ENCODE measurements at regions not wholly inside any gene's neighbourhood (a gene's known extent, or its start where the extent isn't known, plus 50 kb on each side); places are given as distances from the start of the nearest gene placed in this dataset.
"Not testable (repeated sequence)": the region's sequence is repeated elsewhere in the genome, so short reads cannot be mapped to it uniquely, and the experiment has no call there.

GRCh38 chr3:5699313-5699712 lies 511.8 kb downstream of the EDEM1 start:
- CTCF ChIA-PET: no interaction called here
- H3K27ac ChIP-seq: no peak overlapping the region
- WGBS (ENCODE audit: missing lambda C conversion rate): 30% methylated on average over 6 of the region's 6 CpGs
- TF ChIP-seq EHMT2 (IDR thresholded peaks at IDR 0.05; ENCODE audit: low read depth) (no peak), RNF2 (IDR thresholded peaks at IDR 0.05; ENCODE audit: borderline replicate concordance, low read depth) (no peak), NR3C1 (IDR thresholded peaks at IDR 0.05) (no peak)
- FAIRE-seq (no peak), DNase-seq (ENCODE audit: low read depth in 1 of 2, low spot score in 1 of 2) (no peak), ATAC-seq (no peak)
- no peaks in the 10 kb centered on the region for H3K4me1 ChIP-seq
- H3K4me3 ChIP-seq: no peak overlapping the region
- no peaks in the 10 kb centered on the region for H3K9me3 ChIP-seq
- H3K4me2 ChIP-seq: no peak overlapping the region
- POLR2A ChIA-PET: no interaction called here

- no peaks in the 10 kb centered on the region for H3K9me3 ChIP-seq
- WGBS (ENCODE audit: missing lambda C conversion rate): 29% methylated on average over 2 of the region's 2 CpGs
- FAIRE-seq (no peak), ATAC-seq (no peak), DNase-seq (ENCODE audit: low read depth in 1 of 2, low spot score in 1 of 2) (no peak)
- no peak overlapping the region for H3K4me3 ChIP-seq
- POLR2A ChIA-PET: no interaction called here
- no peak overlapping the region for H3K4me2 ChIP-seq
- H3K4me1 ChIP-seq: no peaks in the 10 kb centered on the region
- TF ChIP-seq SMC3 (IDR thresholded peaks at IDR 0.05) (no peak), NPAS2 (CRISPR knock-in tag; IDR thresholded peaks at IDR 0.05; ENCODE audit: borderline replicate concordance) (no peak), MAFK (IDR thresholded peaks at IDR 0.05; ENCODE audit: partially characterized antibody) (no peak), CBX8 (IDR thresholded peaks at IDR 0.05) (no peak), JUNB (IDR thresholded peaks at IDR 0.05) (no peak), ELK1 (IDR thresholded peaks at IDR 0.05; ENCODE audit: low read depth, low read length) (no peak), E2F6 (IDR thresholded peaks at IDR 0.05; ENCODE audit: borderline replicate concordance, low read depth) (no peak), JUN (IDR thresholded peaks at IDR 0.05) (no peak), MAZ (IDR thresholded peaks at IDR 0.05; ENCODE audit: borderline replicate concordance, low read depth, low read length) (no peak), ATOH8 (CRISPR knock-in tag; IDR thresholded peaks at IDR 0.05; ENCODE audit: low read depth) (no peak), CBX2 (IDR thresholded peaks at IDR 0.05; ENCODE audit: borderline replicate concordance, low read depth) (no peak), HDAC2 (IDR thresholded peaks at IDR 0.05) (no peak), MAX (IDR thresholded peaks at IDR 0.05) (no peak), RCOR1 (IDR thresholded peaks at IDR 0.05; ENCODE audit: low read depth, low read length) (no peak), USF2 (IDR thresholded peaks at IDR 0.05) (no peak), HOXB5 (CRISPR knock-in tag; IDR thresholded peaks at IDR 0.05) (no peak), CHD2 (IDR thresholded peaks at IDR 0.05; ENCODE audit: low read length, partially characterized antibody) (no peak)
- H3K27ac ChIP-seq: no peak overlapping the region
- CTCF ChIA-PET: no interaction called here
Observed at GRCh38 chr3:5699811-5700210, 512.3 kb downstream of the EDEM1 start.

- H3K4me1 ChIP-seq; H3K4me3 ChIP-seq; POLR2A ChIA-PET; H3K9me3 ChIP-seq; H3K4me2 ChIP-seq; CTCF ChIA-PET; FAIRE-seq; DNase-seq (ENCODE audit: low read depth in 1 of 2, low spot score in 1 of 2); ATAC-seq; H3K27ac ChIP-seq: not testable (repeated sequence)
- 0% methylated on average over 2 of the region's 2 CpGs for WGBS (ENCODE audit: missing lambda C conversion rate)
Observed at GRCh38 chr3:5701005-5701404, 513.5 kb downstream of the EDEM1 start.

Data from A549 (cell line).